IMR-90 (cell line): ENCODE measurements at regions not wholly inside any gene's neighbourhood (a gene's known extent, or its start where the extent isn't known, plus 50 kb on each side); places are given as distances from the start of the nearest gene placed in this dataset.

Experiments used
- ATAC-seq: fragments of 200-7000 bp; cut with Tn5 transposase; 2 replicates; pipeline ENCODE4 v1.9.1; 2020; ENCODE audit warnings: low read depth, mild to moderate bottlenecking, moderate library complexity
- BruUV-seq: library from RNA; stranded (reverse); fragments of 400-500 nt; replicated peaks from 2 replicates; lab custom pipeline; 2021; lab: Mats Ljungman, UMichigan
- CTCF ChIA-PET: fragments of 300-600 bp; formaldehyde crosslinking; extraction: SDS; loops from one replicate; lab custom pipeline; 2021; ENCODE audit warnings: antibody characterized with exemption; lab: Yijun Ruan, JAX
- POLR2A ChIA-PET: fragments of 300-600 bp; sonication (Branson Sonifier 250); formaldehyde crosslinking; loops from one replicate; lab custom pipeline; 2022; ENCODE audit warnings: antibody characterized with exemption; ENCODE audit not compliant: unreplicated experiment; lab: Charles Lee
- DNase-seq: peaks from one replicate; pipeline ENCODE4 v3.0.0; 2013
- H2AFZ ChIP-seq: replicated peaks from 2 replicates; pipeline ENCODE3; 2013; ENCODE audit warnings: low read length, mild to moderate bottlenecking; ENCODE audit not compliant: poor library complexity
- H2AK5ac ChIP-seq: 2 replicates; pipeline ENCODE4 v1.6.1; 2013; ENCODE audit warnings: low read depth, low read length, inconsistent platforms
- H2AK9ac ChIP-seq: replicated peaks from 2 replicates; pipeline ENCODE3; 2013; ENCODE audit warnings: mild to moderate bottlenecking, low read depth, low read length, moderate library complexity; ENCODE audit not compliant: poor library complexity
- H2BK120ac ChIP-seq: 2 replicates; pipeline ENCODE4 v1.6.1; 2013; ENCODE audit warnings: low read depth, low read length, inconsistent platforms
- H2BK15ac ChIP-seq: 3 replicates; pipeline ENCODE4 v1.6.1; 2013; ENCODE audit warnings: low read depth, low read length, inconsistent platforms
- H2BK20ac ChIP-seq: 2 replicates; pipeline ENCODE4 v1.6.1; 2013; ENCODE audit warnings: low read depth, mild to moderate bottlenecking, inconsistent platforms, low read length, moderate library complexity
- H2BK5ac ChIP-seq: 2 replicates; pipeline ENCODE4 v1.6.1; 2013; ENCODE audit warnings: mild to moderate bottlenecking, low read depth, low read length, inconsistent platforms; ENCODE audit not compliant: poor library complexity, severe bottlenecking
- H3K14ac ChIP-seq: replicated peaks from 2 replicates; pipeline ENCODE4 v1.6.1; 2013; ENCODE audit warnings: low read depth, low read length, inconsistent platforms
- H3K18ac ChIP-seq: 2 replicates; pipeline ENCODE4 v1.6.1; 2013; ENCODE audit warnings: low read depth, low read length, control low read depth
- H3K23ac ChIP-seq: 2 replicates; pipeline ENCODE4 v1.6.1; 2013; ENCODE audit warnings: low read depth, low read length, inconsistent platforms
- H3K27ac ChIP-seq: 2 replicates; pipeline ENCODE4 v1.5.1; 2013; ENCODE audit warnings: mild to moderate bottlenecking, control low read depth, low read length; ENCODE audit not compliant: insufficient read depth
- H3K27me3 ChIP-seq: 2 replicates; pipeline ENCODE4 v1.6.1; 2013; ENCODE audit warnings: low read length; ENCODE audit not compliant: control insufficient read depth, insufficient read depth
- H3K36me3 ChIP-seq: 2 replicates; pipeline ENCODE4 v1.6.1; 2013; ENCODE audit warnings: low read length, mixed read lengths; ENCODE audit not compliant: control insufficient read depth, insufficient read depth
- H3K4ac ChIP-seq: 2 replicates; pipeline ENCODE4 v1.6.1; 2013; ENCODE audit warnings: low read depth, low read length, inconsistent platforms
- H3K4me1 ChIP-seq: 2 replicates; pipeline ENCODE4 v1.6.1; 2013; ENCODE audit warnings: low read length, mixed read lengths; ENCODE audit not compliant: control insufficient read depth, insufficient read depth
- H3K4me2 ChIP-seq: 2 replicates; pipeline ENCODE4 v1.6.1; 2013; ENCODE audit warnings: low read depth, mild to moderate bottlenecking, control low read depth, low read length, moderate library complexity
- H3K4me3 ChIP-seq: 2 replicates; pipeline ENCODE4 v1.5.1; 2013; ENCODE audit warnings: low read depth, mild to moderate bottlenecking, control low read depth, low read length, moderate library complexity; ENCODE audit not compliant: insufficient read depth
- H3K56ac ChIP-seq: 2 replicates; pipeline ENCODE4 v1.6.1; 2013; ENCODE audit warnings: low read length, inconsistent platforms; ENCODE audit not compliant: insufficient read depth; ENCODE audit errors: extremely low read depth
- H3K79me1 ChIP-seq, 2 experiments: 2 replicates each; pipeline ENCODE4 v1.6.1; 2013; ENCODE audit warnings: low read length in 2 of 2, inconsistent platforms in 1 of 2, low read depth in 1 of 2
- H3K9ac ChIP-seq: 2 replicates; pipeline ENCODE4 v1.6.1; 2013; ENCODE audit warnings: low read depth, low read length, control low read depth
- H3K9me1 ChIP-seq: 2 replicates; pipeline ENCODE4 v1.6.1; 2013; ENCODE audit warnings: low read length, inconsistent platforms; ENCODE audit not compliant: insufficient read depth
- H3K9me3 ChIP-seq: 2 replicates; pipeline ENCODE4 v1.6.1; 2013; ENCODE audit warnings: low read length; ENCODE audit not compliant: control insufficient read depth, insufficient read depth
- H4K20me1 ChIP-seq: 2 replicates; pipeline ENCODE4 v1.6.1; 2013; ENCODE audit warnings: low read length, inconsistent platforms; ENCODE audit not compliant: insufficient read depth
- H4K5ac ChIP-seq: 2 replicates; pipeline ENCODE4 v1.6.1; 2013; ENCODE audit warnings: mild to moderate bottlenecking, low read depth, low read length, control low read depth
- H4K8ac ChIP-seq, 2 experiments: 2 replicates each; pipeline ENCODE4 v1.6.1; 2013; ENCODE audit warnings: low read depth in 2 of 2, low read length in 2 of 2, control low read depth in 1 of 2, inconsistent platforms in 1 of 2
- H4K91ac ChIP-seq: 2 replicates; pipeline ENCODE4 v1.6.1; 2013; ENCODE audit warnings: low read depth, low read length, inconsistent platforms; ENCODE audit not compliant: insufficient read depth
- WGBS, 2 experiments: methylation state at CpG; one replicate each; pipeline versions ENCODE4 v1.1.5 to v1.1.7; 2013; ENCODE audit warnings: missing lambda C conversion rate in 2 of 2; ENCODE audit not compliant: insufficient read length in 1 of 2; ENCODE audit errors: extremely low coverage in 2 of 2; 5-methylcytosine and 5-hydroxymethylcytosine counted together
- dilution Hi-C: fragments of 300-500 bp; cut with HindIII; formaldehyde crosslinking; loops from one replicate; pipeline ENCODE4 v1.14.3; 2018; ENCODE audit warnings: low sequenced_read_pairs; ENCODE audit not compliant: unreplicated experiment
- in situ Hi-C: fragments of 300-500 bp; cut with MboI; formaldehyde crosslinking; loops from 3 replicates; pipeline ENCODE4 v1.14.3; 2019; ENCODE audit warnings: low sequenced_read_pairs, inconsistent platforms, mixed read lengths
- intact Hi-C: fragments of 100-400 bp; cut with micrococcal nuclease; formaldehyde crosslinking; loops from 2 replicates; pipeline ENCODE4 v1.10.0; 2022
- TF ChIP-seq, protein P1 (sequence below): fragments of 150-350 bp; IDR thresholded peaks from 2 replicates; pipeline ENCODE4 v1.6.1; 2017; ENCODE audit warnings: mild to moderate bottlenecking, antibody characterized with exemption, low read length, low read depth

DNA sequence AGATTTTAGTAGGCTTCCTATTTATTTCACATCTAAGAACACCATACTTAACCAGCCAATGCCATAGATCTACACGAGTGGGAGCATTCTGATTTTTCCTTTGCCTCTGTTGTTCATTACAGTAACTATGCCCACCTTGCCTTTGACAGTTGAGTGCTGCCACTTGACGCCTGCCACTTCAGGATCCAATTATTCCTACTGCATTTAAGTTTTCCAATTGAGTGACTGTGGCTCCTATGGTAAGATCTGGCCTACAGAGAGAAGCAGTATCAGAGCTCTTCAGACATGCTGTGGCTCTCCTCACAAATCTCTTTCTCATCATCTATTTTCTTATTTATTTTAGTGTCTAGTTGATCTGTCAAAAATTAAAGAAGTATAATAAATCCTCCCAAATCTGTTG, 403.0 kb upstream of the SPTLC3 start:
- DNase-seq (no peak), ATAC-seq (no peak)
- no CpG with 5 or more reads among the region's 2 CpGs for WGBS, 2 experiments
- dilution Hi-C loops (no loop called here), in situ Hi-C loops (no loop called here), intact Hi-C loops (no loop called here)
- Histone ChIP-seq H3K79me1 (no peaks in the 10 kb centered on the region), H2BK120ac (no peak overlapping the region), H3K9me1 (no peaks in the 10 kb centered on the region), H2AK5ac (no peak overlapping the region), H3K4me2 (no peak overlapping the region), H3K9me3 (peaks cover 4% of the 10 kb centered on the region), H3K18ac (no peak overlapping the region), H4K91ac (no peak overlapping the region), H4K20me1 (no peaks in the 10 kb centered on the region), H3K4ac (no peak overlapping the region), H3K27ac (no peak overlapping the region), H3K9ac (no peak overlapping the region), H3K56ac (no peak overlapping the region), H3K14ac (no peak overlapping the region), H2BK15ac (no peak overlapping the region), H2AFZ (no peak overlapping the region), H3K27me3 (no peaks in the 10 kb centered on the region), H3K36me3 (no peaks in the 10 kb centered on the region), H2BK20ac (no peak overlapping the region), H2BK5ac (no peak overlapping the region), H4K8ac (no peak overlapping the region), H2AK9ac (no peak overlapping the region), H3K4me1 (no peaks in the 10 kb centered on the region), H3K23ac (no peak overlapping the region), H3K4me3 (no peak overlapping the region), H4K5ac (no peak overlapping the region)
- ChIA-PET POLR2A (no interaction called here), CTCF (no interaction called here)
- TF ChIP-seq, protein P1, sequence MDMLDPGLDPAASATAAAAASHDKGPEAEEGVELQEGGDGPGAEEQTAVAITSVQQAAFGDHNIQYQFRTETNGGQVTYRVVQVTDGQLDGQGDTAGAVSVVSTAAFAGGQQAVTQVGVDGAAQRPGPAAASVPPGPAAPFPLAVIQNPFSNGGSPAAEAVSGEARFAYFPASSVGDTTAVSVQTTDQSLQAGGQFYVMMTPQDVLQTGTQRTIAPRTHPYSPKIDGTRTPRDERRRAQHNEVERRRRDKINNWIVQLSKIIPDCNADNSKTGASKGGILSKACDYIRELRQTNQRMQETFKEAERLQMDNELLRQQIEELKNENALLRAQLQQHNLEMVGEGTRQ: no peak
- no TSS peak for BruUV-seq
